ENCODE measurements at regions not wholly inside any gene's neighbourhood (a gene's known extent, or its start where the extent isn't known, plus 50 kb on each side); places are given as distances from the start of the nearest gene placed in this dataset.

GRCh38 chr13:30151388-30151787 is 156.0 kb downstream of the KATNAL1 start:
- intact Hi-C loops (cut with DNase I), result no loop called here
- DNase-seq, result peak in 1 of 10 donors; percentile 7

- no peak for DNase-seq
- intact Hi-C loops (cut with DNase I), result no loop called here
Measured at GRCh38 chr13:30149248-30149647, 158.1 kb downstream of the KATNAL1 start.

- intact Hi-C loops (cut with DNase I), result no loop called here
- DNase-seq, result no peak
Measured at GRCh38 chr13:30148786-30149185, 158.6 kb downstream of the KATNAL1 start.

- DNase-seq, result no peak
- intact Hi-C loops (cut with DNase I), result no loop called here
Measured at GRCh38 chr13:30148171-30148754, 159.1 kb downstream of the KATNAL1 start.

- intact Hi-C loops (cut with DNase I), result no loop called here
- DNase-seq, result no peak
Measured at GRCh38 chr13:30147421-30147820, 159.9 kb downstream of the KATNAL1 start.

- DNase-seq, result no peak
- intact Hi-C loops (cut with DNase I), result no loop called here
Measured at GRCh38 chr13:30147015-30147414, 160.3 kb downstream of the KATNAL1 start.

GRCh38 chr13:30145709-30146367 is 161.5 kb downstream of the KATNAL1 start:
- intact Hi-C loops (cut with DNase I), result no loop called here
- no peak for DNase-seq

GRCh38 chr13:30143666-30144400 is 163.5 kb downstream of the KATNAL1 start:
- DNase-seq, result no peak
- intact Hi-C loops (cut with DNase I), result no loop called here

- intact Hi-C loops (cut with DNase I), result no loop called here
- DNase-seq, result no peak
Measured at GRCh38 chr13:30142486-30143211, 164.7 kb downstream of the KATNAL1 start.

- intact Hi-C loops (cut with DNase I), result no loop called here
Measured at GRCh38 chr13:30141775-30142485, 165.4 kb downstream of the KATNAL1 start.

GRCh38 chr13:30140973-30141372 is 166.4 kb downstream of the KATNAL1 start:
- DNase-seq, result no peak
- intact Hi-C loops (cut with DNase I), result no loop called here

More at GRCh38 chr13:30141775-30142485, 165.4 kb downstream of the KATNAL1 start:
- no peak for DNase-seq

- intact Hi-C loops (cut with DNase I), result loop anchor here (10.0 kb wide), 3 partner anchors 196 to 726 kb away; no protein-coding TSS in a partner anchor
- no peak for DNase-seq
Measured at GRCh38 chr13:30138511-30138910, 168.8 kb downstream of the KATNAL1 start.

GRCh38 chr13:30135868-30136267 is 171.5 kb downstream of the KATNAL1 start:
- no peak for DNase-seq
- intact Hi-C loops (cut with DNase I), result loop anchor here (10.0 kb wide), 3 partner anchors 199 to 729 kb away; no protein-coding TSS in a partner anchor

GRCh38 chr13:30135351-30135750 is 172.0 kb downstream of the KATNAL1 start:
- intact Hi-C loops (cut with DNase I), result loop anchor here (10.0 kb wide), 3 partner anchors 199 to 729 kb away; no protein-coding TSS in a partner anchor
- no peak for DNase-seq

- intact Hi-C loops (cut with DNase I), result loop anchor here (5.0 to 10.0 kb wide), 6 partner anchors 200 to 908 kb away; partner anchors contain the start of gene USPL1
- no peak for DNase-seq
Measured at GRCh38 chr13:30134578-30134977, 172.8 kb downstream of the KATNAL1 start.

- intact Hi-C loops (cut with DNase I), result loop anchor here (2.0 to 10.0 kb wide), 7 partner anchors 201 to 908 kb away; partner anchors contain the start of genes HMGB1 and USPL1
Measured at GRCh38 chr13:30133996-30134395, 173.4 kb downstream of the KATNAL1 start.

GRCh38 chr13:30133554-30133912 is 173.8 kb downstream of the KATNAL1 start:
- intact Hi-C loops (cut with DNase I), result loop anchor here (2.0 to 10.0 kb wide), 7 partner anchors 201 to 909 kb away; partner anchors contain the start of genes HMGB1 and USPL1
- DNase-seq, result no peak

More at GRCh38 chr13:30133996-30134395, 173.4 kb downstream of the KATNAL1 start:
- peak in 2 of 10 donors; percentile 44 to 93 for DNase-seq

- intact Hi-C loops (cut with DNase I), result loop anchor here (2.0 to 10.0 kb wide), 7 partner anchors 202 to 909 kb away; partner anchors contain the start of genes HMGB1 and USPL1
- DNase-seq, result peak; percentile 94 to 100 (median 99)
Measured at GRCh38 chr13:30132623-30133553, 174.5 kb downstream of the KATNAL1 start.

GRCh38 chr13:30129411-30129810 is 177.9 kb downstream of the KATNAL1 start:
- no peak for DNase-seq
- intact Hi-C loops (cut with DNase I), result no loop called here

Data from posterior cingulate gyrus (tissue), 11 donors.